ENCODE measurements at regions not wholly inside any gene's neighbourhood (a gene's known extent, or its start where the extent isn't known, plus 50 kb on each side); places are given as distances from the start of the nearest gene placed in this dataset.

DNA sequence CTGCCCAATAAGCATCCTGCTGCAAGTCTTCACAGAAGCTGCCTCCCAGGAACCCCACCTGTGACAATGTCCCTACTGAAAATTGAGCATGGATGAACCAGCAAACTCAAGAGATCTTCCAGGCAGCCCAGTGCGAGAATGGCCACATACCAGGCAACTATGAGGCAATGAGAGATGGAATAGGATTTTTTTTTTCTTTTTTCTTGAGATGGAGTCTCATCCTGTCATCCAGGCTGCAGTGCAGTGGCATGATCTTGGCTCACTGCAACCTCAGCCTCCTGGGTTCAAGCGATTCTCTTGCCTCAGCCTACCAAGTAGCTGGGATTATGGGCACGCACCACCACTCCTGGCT lies 60.9 kb upstream of the ARL8B start:
- in situ Hi-C loops (cut with HindIII; ENCODE audit: low pct_unique_long_range_greater_than_20kb, low sequenced_read_pairs): no loop called here
- DNase-seq (ENCODE audit: low read depth): no peak

DNA sequence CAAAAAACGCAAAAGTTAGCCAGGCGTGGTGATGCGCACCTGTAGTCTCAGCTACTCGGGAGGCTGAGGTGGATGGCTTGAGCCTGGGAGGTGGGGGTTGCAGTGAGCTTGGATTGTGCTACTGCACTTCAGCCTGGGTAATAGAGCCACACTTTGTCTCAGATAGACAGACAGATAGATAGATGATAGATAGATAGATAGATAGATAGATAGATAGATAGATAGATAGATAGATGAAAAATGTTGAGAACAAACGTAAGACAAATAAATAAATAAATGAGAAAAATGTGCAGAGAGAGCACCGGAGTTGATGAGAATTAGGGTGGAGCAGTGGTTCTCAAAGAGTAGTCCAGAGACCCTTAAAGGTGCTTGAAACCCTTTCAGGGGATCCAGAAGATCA lies 58.4 kb upstream of the ARL8B start:
- in situ Hi-C loops (cut with HindIII; ENCODE audit: low pct_unique_long_range_greater_than_20kb, low sequenced_read_pairs): no loop called here
- DNase-seq (ENCODE audit: low read depth): no peak

DNA sequence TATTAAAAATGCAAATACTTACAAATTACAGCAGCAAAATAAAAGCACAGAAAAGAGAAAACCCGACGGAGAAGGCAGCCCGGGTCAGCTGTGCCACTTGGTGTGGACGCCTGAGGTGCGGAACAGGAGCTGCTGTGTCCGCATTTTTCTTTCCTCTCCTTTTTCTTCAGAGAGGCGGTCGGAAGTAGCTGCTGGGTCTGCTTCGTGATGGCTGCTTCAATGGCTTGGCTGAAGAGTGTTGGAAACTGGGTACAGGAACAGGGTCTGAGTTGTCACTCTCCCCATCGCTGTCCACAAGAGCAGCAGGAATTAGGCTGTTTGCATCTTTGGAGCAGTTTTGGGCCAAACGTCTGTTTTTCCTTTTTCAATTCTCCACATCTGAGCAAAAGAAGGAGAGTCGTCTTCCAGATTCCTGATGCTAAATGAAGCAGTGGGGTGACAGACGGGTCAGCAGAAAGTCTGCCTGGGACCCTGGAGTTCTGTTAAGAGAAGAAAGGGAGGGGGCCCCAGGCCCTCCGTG lies 53.5 kb upstream of the ARL8B start:
- no peak for DNase-seq (ENCODE audit: low read depth)
- in situ Hi-C loops (cut with HindIII; ENCODE audit: low pct_unique_long_range_greater_than_20kb, low sequenced_read_pairs): no loop called here

DNA sequence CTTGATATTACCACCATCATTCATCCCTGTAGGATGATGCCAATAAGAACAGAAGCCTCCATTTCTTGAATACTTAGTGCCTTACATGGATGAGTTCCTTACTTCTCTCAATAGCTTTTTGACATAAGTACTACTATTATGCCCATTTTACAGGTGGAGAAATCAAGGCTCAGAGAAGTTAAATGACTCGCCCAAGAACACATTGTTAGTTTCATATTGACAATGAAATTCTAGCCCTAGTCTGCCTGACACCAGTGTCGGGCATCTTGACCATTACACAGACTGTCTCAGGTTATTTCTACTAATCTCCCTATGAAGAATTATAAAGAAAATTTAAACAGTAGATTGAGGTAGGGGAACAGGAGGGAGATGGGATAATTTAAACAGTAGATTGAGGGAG lies 52.5 kb upstream of the ARL8B start:
- DNase-seq (ENCODE audit: low read depth): no peak
- in situ Hi-C loops (cut with HindIII; ENCODE audit: low pct_unique_long_range_greater_than_20kb, low sequenced_read_pairs): no loop called here

DNA sequence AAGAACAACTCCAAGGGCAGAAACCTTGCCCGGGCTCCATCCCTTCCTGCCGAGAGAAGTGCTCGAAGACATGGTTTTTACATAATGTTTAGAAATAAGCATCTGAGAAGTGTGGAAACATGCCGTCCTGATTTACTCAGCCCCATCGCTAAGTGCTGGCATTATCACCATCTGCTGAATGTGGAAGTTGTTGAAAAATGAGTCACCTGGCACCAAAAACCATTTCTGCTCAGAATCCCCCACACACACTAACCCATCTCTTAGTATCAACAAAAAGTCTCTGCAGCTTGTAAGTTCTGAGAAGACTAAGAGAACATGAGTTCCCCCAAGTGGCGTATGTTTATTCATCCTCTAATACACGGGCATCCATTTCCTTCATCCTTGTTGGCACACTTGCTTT lies 51.0 kb upstream of the ARL8B start:
- in situ Hi-C loops (cut with HindIII; ENCODE audit: low pct_unique_long_range_greater_than_20kb, low sequenced_read_pairs): no loop called here
- no peak for DNase-seq (ENCODE audit: low read depth)

DNA sequence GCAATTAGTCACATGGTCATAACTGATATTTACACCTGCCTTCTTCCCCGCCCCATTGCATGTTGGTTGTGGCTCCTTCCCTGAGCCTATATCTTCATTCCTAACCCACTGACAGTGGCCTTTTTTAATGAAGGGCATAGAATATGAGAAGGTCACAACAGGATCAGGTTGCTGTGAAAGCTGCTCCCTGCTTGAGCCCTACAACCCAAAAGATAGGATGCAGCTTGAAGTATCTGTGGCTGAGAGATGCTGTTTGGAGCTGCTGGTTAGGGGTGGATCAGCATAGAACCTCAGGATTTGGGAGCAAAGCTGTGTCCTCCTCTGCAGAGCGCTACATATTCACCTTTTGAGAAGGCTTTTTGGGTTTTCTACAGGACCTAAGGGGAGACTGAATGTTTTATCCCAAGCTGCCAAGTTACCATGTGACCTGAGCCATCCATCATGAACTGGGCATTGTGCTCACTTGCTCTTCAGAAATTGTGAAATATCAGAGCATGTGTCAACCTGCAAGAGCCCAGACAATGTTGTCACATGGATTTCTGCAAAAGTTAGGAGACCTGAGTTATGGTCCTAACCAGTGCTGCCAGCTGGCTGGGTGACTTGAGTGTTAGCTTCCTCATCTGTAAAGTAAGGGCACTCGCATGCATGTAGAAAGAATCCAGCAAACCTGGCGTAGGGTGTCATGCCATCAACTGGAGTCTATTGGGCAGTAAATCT lies 49.8 kb upstream of the ARL8B start:
- in situ Hi-C loops (cut with HindIII; ENCODE audit: low pct_unique_long_range_greater_than_20kb, low sequenced_read_pairs): no loop called here
- no peak for DNase-seq (ENCODE audit: low read depth)

Measured in Caki2 (cell line).